SH-SY5Y (cell line): ENCODE measurements at regions not wholly inside any gene's neighbourhood (a gene's known extent, or its start where the extent isn't known, plus 50 kb on each side); places are given as distances from the start of the nearest gene placed in this dataset.

ENCODE experiments used
- GATA2 ChIP-seq: IDR thresholded peaks from 2 replicates; pipeline ENCODE4 v1.6.1; 2011; ENCODE audit warnings: mild to moderate bottlenecking, low read depth, low read length
- GATA3 ChIP-seq: IDR thresholded peaks from 2 replicates; pipeline ENCODE4 v1.6.1; 2011; ENCODE audit warnings: low read depth, mild to moderate bottlenecking, low read length, moderate library complexity

DNA sequence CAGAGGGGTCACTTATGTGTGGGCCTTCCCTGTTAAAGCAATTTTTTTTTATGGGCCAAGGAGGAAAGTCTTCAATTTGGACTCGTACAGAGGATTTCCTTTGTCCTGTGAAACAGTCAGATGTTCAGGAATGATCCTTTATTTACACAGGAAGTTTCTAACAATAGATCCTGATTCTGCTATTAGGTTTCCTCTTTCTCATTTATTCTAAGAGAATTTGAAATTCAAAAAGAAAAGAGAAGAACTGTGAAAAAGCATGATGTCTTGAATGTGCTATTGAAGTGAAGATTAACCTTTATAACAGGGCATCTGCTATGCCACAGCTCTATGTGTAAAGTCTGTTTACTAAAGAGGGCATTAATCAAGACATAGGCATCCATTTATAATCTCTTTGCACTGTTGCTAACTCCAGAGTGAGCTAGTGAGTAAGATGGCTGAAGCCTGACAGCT lies 105.3 kb upstream of the FAM98A start:
- TF ChIP-seq GATA2 (no peak), GATA3 (no peak)
